ENCODE measurements at regions not wholly inside any gene's neighbourhood (a gene's known extent, or its start where the extent isn't known, plus 50 kb on each side); places are given as distances from the start of the nearest gene placed in this dataset.

- DNase-seq: no peak
These were observed 268.1 kb downstream of the BUD13 start for GRCh38 chr11:116504541-116505297.

GRCh38 chr11:116503216-116504160 is 269.3 kb downstream of the BUD13 start:
- no peak for DNase-seq

DNA sequence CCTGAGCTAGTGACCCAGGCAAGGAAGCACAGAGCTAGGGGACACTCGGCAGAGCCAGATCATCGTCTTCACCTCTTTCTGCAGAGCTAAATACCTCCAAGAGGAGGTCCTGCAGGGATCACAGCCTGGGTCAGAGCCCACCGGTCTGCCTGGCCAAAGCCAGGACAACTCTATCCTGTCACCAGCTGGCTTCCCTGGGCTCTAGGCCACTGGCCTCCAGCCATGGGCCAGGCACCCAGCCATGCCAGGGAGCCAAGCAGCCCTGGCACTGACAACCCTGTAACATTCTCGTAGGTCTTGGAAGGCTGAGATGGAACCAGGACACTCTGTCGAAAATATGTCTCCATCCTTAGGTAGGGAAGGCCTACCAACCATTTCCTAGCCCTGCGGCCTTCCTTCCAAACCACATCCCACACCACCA is 270.1 kb downstream of the BUD13 start:
- DNase-seq: no peak

GRCh38 chr11:116501728-116502127 is 271.1 kb downstream of the BUD13 start:
- no peak for DNase-seq

- no peak for DNase-seq
These were observed 271.7 kb downstream of the BUD13 start for GRCh38 chr11:116500947-116501602.

DNA sequence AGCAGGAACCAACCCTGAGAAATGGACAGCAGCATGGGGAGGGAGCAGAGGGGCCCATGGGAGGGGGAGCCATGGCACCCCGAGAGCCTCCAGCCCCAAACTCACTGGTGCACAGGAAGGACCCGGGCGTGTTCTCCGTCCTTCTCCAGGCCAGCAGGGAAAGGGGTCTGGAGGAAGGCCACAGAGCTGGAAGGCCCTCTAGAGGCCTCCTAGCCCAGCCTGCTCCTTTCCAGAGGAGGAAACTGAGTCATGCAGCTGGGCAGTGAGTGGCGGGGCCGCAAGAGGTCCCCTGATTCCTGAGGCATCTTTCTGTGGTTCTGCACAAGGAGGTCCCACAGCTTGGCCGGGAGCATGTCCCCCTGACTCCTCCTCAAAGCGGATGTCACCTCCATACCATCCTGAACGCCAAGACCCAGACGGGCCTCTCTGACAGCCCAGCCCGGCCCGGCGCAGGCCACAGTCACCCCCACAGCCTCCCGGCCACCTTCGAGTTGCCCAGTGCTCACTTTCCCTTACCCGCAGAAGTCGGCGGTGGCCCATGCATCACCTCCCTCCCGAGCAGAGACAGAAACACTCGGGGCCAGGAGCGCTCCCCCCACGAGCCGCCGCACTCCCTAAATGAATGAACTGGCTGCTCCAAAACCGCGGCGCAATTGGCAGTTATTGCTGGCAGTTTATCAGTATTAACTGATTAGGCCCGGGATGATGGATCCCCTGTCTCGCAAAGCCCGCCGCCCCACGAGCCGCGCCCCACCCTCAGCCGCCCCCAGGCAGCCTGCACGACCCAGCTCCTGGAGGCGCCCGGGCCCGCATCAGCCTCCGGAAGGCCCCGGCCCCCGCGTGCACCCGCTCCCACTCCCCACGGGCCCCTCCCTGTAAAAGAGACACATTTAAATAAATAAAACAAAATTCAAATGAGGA is 272.5 kb downstream of the BUD13 start:
- DNase-seq: no peak

GRCh38 chr11:116499396-116500003 is 273.3 kb downstream of the BUD13 start:
- DNase-seq: peak; percentile 60 to 69

DNA sequence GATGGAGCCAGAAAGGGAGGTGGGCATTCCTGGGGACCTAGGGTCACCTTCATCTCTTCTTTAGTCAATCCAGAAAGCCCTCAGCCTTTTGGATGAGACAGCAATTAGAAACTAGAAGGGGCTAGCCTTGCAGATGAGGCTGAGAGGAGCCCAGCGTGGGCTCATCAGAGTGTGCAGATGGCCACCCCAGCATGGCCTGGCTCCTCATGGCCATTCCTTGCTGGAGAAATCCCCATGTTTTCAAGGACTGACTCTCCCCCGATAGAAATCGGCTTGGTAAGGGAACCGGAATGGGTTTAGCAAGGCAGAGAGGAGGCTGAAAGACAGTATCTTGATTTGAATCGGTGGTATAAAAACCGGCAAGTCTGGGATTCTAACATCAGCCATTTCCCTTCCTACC is 274.6 kb downstream of the BUD13 start:
- DNase-seq: no peak

DNA sequence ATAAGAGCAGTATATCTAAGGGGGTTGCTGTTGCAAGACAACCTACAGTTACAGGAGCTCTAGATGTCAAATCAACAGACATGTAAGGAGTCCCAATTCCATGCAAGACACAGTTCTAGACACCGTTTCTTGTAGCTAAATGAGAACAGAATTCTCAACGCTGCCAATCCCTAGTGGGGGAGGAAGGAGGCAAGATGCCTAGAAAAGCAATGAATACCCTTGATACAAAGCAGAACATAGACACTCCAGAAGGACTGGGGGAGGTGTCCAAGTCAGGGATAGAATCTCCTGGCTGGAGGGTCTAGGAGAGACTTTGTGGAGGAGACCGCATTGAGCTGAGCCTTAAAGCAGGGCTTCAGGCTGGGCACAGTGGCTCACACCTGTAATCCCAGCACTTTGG is 280.2 kb downstream of the BUD13 start:
- no peak for DNase-seq

DNA sequence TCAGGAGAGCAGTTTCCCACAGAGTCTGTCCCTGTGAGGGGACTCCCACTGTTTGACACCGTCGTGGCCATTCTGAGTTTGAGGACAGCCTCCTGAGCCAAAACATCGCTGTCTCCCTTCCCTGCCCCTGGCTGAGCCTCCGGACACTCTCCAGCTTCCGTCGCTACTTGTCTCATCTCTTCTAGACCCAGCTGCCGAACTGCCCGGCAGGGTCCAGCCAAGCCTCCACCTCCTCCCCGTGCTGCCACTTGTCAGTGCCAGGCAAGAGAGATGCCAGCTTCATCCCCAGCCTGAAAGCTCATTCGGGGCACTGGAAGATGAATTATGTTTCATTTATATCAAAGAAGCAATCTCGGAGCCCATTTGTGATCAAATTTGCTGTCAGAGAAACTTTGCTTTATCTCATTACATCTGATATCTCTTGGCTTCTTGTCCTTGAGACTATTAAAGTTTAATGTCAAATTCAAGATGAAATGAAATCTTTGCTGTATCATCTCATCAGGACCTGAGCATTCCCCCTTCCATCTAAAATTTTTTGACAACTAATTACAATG is 283.9 kb downstream of the BUD13 start:
- DNase-seq: no peak

DNA sequence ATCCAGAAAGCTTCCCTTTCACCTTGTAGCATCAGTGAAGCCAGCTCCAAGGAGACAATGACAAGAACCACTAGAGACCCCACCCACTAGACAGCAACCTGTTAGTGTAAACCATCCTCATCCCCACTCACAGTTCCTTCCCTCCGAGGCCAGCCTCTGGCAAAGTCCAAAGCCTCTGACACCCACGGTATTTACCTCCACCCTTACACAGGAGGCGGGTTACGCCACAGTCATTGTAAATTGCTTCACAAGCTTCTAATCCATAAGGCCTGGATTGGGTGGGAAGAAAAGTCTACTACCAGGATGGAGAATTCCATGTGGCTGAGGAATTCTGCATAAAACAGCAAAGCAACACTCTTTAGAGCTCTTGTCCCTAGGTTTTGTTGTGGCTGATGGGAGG is 287.4 kb downstream of the BUD13 start:
- no peak for DNase-seq

GRCh38 chr11:116482716-116483115 is 290.1 kb downstream of the BUD13 start:
- DNase-seq: no peak

GRCh38 chr11:116481126-116481675 is 291.6 kb downstream of the BUD13 start:
- DNase-seq: no peak

- no peak for DNase-seq
These were observed 293.8 kb downstream of the BUD13 start for GRCh38 chr11:116478669-116479668.

DNA sequence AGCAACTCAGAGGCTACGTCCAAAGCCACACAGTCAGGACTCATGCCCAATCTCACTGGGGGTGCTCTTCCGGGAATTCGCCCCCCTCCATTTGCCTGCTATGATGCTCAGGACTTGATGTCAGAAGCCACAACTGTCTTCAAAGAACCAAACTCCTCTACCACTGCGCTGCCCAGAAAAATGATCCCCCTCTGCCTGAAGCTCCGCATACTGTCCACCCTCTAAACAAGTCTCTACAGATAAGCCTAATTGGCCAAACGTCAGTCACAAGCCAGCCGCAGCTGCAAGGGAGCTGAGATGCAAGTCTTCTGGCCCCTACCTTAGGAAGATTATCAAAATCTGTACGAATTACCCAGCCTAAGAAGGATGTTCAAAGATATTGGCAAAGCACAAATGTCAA is 294.6 kb downstream of the BUD13 start:
- no peak for DNase-seq

- no peak for DNase-seq
These were observed 298.9 kb downstream of the BUD13 start for GRCh38 chr11:116473790-116474346.

DNA sequence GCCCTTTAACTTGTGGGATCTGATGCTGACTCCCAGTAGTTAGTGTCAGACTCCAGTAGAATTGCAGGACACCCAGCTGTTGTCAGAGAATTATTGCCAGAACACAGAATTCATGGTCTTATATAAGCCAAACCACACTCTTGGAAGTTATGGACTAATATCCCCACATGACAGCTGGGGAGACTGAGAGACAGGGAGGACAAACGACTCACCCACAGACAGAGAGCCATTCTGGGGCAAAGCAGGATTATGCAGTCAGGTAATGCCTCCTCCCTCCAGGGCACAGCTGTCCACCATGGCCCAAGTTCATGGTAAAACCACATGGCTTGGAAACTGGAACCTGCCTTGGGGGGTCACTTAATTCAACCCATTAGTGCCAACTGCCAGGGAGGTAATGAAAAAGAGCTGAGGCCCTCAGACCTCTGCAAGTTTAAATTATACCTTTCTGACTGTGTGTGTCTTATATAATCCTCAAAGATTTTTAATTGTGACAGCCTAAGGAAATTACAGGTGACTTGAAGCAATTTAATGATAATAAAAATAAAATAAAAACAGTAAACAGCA is 299.5 kb downstream of the BUD13 start:
- no peak for DNase-seq

DNA sequence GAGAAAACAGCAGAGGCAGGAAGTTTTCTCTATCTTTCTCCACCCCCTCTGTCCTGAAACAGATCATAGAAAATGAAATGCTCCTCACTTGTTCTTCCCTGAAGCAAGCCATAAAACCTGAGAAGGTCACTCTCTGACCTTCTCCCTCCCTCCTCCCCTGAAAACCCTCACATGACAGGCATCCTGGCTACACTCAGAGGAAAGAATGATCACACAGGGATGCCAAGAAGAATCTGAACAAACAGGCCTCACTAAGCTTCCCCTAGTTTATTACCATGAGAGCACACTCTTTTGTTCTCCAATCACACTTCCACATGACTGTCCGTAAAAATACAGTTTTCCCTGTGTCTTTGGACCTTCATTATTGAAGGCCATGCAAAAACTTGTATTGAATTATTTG is 300.1 kb downstream of the BUD13 start:
- DNase-seq: no peak
